AG09309 (cell line): ENCODE measurements at regions not wholly inside any gene's neighbourhood (a gene's known extent, or its start where the extent isn't known, plus 50 kb on each side); places are given as distances from the start of the nearest gene placed in this dataset.
A peak's percentile ranks its signal among the peaks of the same experiment; 100 is the strongest.

Experiments
- DNase-seq: peaks from one replicate; pipeline ENCODE4 v3.0.0-alpha.2; 2010; ENCODE audit warnings: low read depth
- H3K4me3 ChIP-seq: 2 replicates; pipeline ENCODE4 v1.5.1; 2011; ENCODE audit warnings: mild to moderate bottlenecking, low read depth, low read length, moderate library complexity; ENCODE audit not compliant: control insufficient read depth
- CTCF ChIP-seq: IDR thresholded peaks from 2 replicates; pipeline ENCODE4 v1.5.1; 2011; ENCODE audit warnings: mild to moderate bottlenecking, low read depth, low read length, inconsistent platforms; ENCODE audit not compliant: insufficient read depth, control insufficient read depth; ENCODE audit errors: missing control alignments

GRCh38 chr3:157705258-157705657, 202.0 kb upstream of the VEPH1 start:
- DNase-seq = no peak
- no peak for TF ChIP-seq CTCF
- no peak overlapping the region for H3K4me3 ChIP-seq

GRCh38 chr3:157700405-157700804, 197.2 kb upstream of the VEPH1 start:
- no peak for DNase-seq
- peak; percentile 6 for TF ChIP-seq CTCF
- no peak overlapping the region for H3K4me3 ChIP-seq

- DNase-seq = no peak
- TF ChIP-seq CTCF = no peak
- no peak overlapping the region for H3K4me3 ChIP-seq
Observed at GRCh38 chr3:157695586-157695985, 192.4 kb upstream of the VEPH1 start.

- DNase-seq = no peak
- TF ChIP-seq CTCF = no peak
Observed at GRCh38 chr3:157695103-157695502, 191.9 kb upstream of the VEPH1 start.

GRCh38 chr3:157693762-157694161, 190.5 kb upstream of the VEPH1 start:
- no peak for DNase-seq
- no peak overlapping the region for H3K4me3 ChIP-seq
- no peak for TF ChIP-seq CTCF

More at GRCh38 chr3:157695103-157695502, 191.9 kb upstream of the VEPH1 start:
- H3K4me3 ChIP-seq = no peak overlapping the region

GRCh38 chr3:157692468-157692867, 189.3 kb upstream of the VEPH1 start:
- no peak for DNase-seq
- no peak for TF ChIP-seq CTCF

GRCh38 chr3:157683668-157684067, 180.5 kb upstream of the VEPH1 start:
- no peak for DNase-seq
- no peak overlapping the region for H3K4me3 ChIP-seq
- TF ChIP-seq CTCF = no peak

More at GRCh38 chr3:157692468-157692867, 189.3 kb upstream of the VEPH1 start:
- no peak overlapping the region for H3K4me3 ChIP-seq
